A549 (cell line): ENCODE measurements at regions not wholly inside any gene's neighbourhood (a gene's known extent, or its start where the extent isn't known, plus 50 kb on each side); places are given as distances from the start of the nearest gene placed in this dataset.

ENCODE experiments used
- CHD4 ChIP-seq: fragments of 200-600 bp; sonication (generic); IDR thresholded peaks from 2 replicates; pipeline ENCODE4 v1.6.1; 2016; ENCODE audit warnings: antibody characterized with exemption, mild to moderate bottlenecking, borderline replicate concordance
- CTCF ChIP-seq: fragments of >200 bp; sonication (Bioruptor Twin); formaldehyde crosslinking; IDR thresholded peaks from 3 replicates; pipeline ENCODE4 v1.5.1; 2016
- ELK1 ChIP-seq: fragments of 150-350 bp; IDR thresholded peaks from 2 replicates; pipeline ENCODE4 v1.6.1; 2014; ENCODE audit warnings: low read depth, mild to moderate bottlenecking, low read length
- ESRRA ChIP-seq: fragments of 150-350 bp; IDR thresholded peaks from 2 replicates; pipeline ENCODE4 v1.6.1; 2014; ENCODE audit warnings: mild to moderate bottlenecking, low read length, borderline replicate concordance
- POLR2A ChIP-seq: IDR thresholded peaks from 2 replicates; pipeline ENCODE4 v1.6.1; 2012; ENCODE audit warnings: mild to moderate bottlenecking, low read length
- RAD21 ChIP-seq, 2 experiments: fragments of >200 bp in 1 of 2; sonication (Bioruptor Twin) in 1 of 2; formaldehyde crosslinking in 1 of 2; IDR thresholded peaks in 1 of 2; conservative IDR thresholded peaks in 1 of 2; 2 replicates in 1 of 2; 3 replicates in 1 of 2; pipeline ENCODE4 v1.6.1; 2012 to 2018; ENCODE audit warnings: inconsistent platforms in 1 of 2
- SREBF2 ChIP-seq: fragments of 450-650 bp; IDR thresholded peaks from 2 replicates; pipeline ENCODE4 v1.6.1; 2014; ENCODE audit warnings: mild to moderate bottlenecking, moderate library complexity
- USF2 ChIP-seq: fragments of 450-650 bp; IDR thresholded peaks from 2 replicates; pipeline ENCODE4 v1.6.1; 2014; ENCODE audit warnings: antibody characterized with exemption

- TF ChIP-seq CTCF (no peak), POLR2A (no peak), RAD21 (conservative IDR thresholded peaks at IDR 0.05 in 1 of 2, IDR thresholded peaks at IDR 0.05 in 1 of 2) (no peak), ELK1 (no peak), SREBF2 (no peak), CHD4 (no peak), USF2 (no peak), ESRRA (no peak)
These were observed 183.5 kb upstream of the CAND1 start for GRCh38 chr12:67085699-67086098.
